ENCODE measurements at regions not wholly inside any gene's neighbourhood (a gene's known extent, or its start where the extent isn't known, plus 50 kb on each side); places are given as distances from the start of the nearest gene placed in this dataset.

DNA sequence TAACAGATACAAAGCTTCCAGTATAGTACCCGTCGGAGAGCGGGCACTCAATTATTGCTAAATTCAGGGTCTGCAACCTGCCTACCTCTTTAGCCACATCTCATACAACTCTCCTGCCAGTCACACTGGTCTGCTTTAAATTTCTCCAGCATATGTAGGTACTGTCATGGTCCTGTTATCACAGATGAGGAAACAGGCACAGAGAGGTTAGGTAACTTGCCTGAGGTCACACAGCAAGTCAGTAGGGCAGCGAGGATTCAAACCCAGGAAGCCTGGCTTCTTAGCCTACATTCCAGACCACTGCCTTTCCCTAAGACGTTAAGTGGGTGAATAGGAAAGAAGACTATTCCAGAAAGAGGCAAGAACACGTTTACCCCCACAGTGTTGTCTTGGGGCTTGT is 186.0 kb upstream of the NFIB start:
- Histone ChIP-seq H4K20me1 (replicated peaks; ENCODE audit: insufficient read depth) (no peaks in the 10 kb centered on the region), H3F3A (replicated peaks; ENCODE audit: low read depth) (no peaks in the 10 kb centered on the region), H2AFZ (no peak overlapping the region), H3K4me3 (no peak overlapping the region), H3K79me2 (replicated peaks; ENCODE audit: insufficient read depth) (no peaks in the 10 kb centered on the region), H3K27ac (ENCODE audit: low read depth) (no peak overlapping the region), H3K4me2 (no peak overlapping the region), H3K36me3 (ENCODE audit: insufficient read depth) (no peaks in the 10 kb centered on the region), H3K9me2 (ENCODE audit: insufficient read depth) (0 out of 2 replicates have a peak, but pooled peaks cover 7% of the 10 kb centered on the region), H3K4me1 (ENCODE audit: insufficient read depth) (peaks cover 6% of the 10 kb centered on the region; the same call in 1 of the 2 replicates), H3K27me3 (ENCODE audit: insufficient read depth) (no peaks in the 10 kb centered on the region)
- DNase-seq (ENCODE audit: low spot score) = no peak
- no peak for TF ChIP-seq EZH2phosphoT487 (IDR thresholded peaks at IDR 0.05; ENCODE audit: unreplicated experiment)
- TF ChIP-seq, protein P1, sequence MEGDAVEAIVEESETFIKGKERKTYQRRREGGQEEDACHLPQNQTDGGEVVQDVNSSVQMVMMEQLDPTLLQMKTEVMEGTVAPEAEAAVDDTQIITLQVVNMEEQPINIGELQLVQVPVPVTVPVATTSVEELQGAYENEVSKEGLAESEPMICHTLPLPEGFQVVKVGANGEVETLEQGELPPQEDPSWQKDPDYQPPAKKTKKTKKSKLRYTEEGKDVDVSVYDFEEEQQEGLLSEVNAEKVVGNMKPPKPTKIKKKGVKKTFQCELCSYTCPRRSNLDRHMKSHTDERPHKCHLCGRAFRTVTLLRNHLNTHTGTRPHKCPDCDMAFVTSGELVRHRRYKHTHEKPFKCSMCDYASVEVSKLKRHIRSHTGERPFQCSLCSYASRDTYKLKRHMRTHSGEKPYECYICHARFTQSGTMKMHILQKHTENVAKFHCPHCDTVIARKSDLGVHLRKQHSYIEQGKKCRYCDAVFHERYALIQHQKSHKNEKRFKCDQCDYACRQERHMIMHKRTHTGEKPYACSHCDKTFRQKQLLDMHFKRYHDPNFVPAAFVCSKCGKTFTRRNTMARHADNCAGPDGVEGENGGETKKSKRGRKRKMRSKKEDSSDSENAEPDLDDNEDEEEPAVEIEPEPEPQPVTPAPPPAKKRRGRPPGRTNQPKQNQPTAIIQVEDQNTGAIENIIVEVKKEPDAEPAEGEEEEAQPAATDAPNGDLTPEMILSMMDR (conservative IDR thresholded peaks at IDR 0.05; ENCODE audit: low read depth in 2 of 2) = no peak
- no peak for TF ChIP-seq ZNF331 (CRISPR knock-in tag; IDR thresholded peaks at IDR 0.05; ENCODE audit: low read depth)
- TF ChIP-seq, protein P2, sequence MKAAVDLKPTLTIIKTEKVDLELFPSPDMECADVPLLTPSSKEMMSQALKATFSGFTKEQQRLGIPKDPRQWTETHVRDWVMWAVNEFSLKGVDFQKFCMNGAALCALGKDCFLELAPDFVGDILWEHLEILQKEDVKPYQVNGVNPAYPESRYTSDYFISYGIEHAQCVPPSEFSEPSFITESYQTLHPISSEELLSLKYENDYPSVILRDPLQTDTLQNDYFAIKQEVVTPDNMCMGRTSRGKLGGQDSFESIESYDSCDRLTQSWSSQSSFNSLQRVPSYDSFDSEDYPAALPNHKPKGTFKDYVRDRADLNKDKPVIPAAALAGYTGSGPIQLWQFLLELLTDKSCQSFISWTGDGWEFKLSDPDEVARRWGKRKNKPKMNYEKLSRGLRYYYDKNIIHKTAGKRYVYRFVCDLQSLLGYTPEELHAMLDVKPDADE (IDR thresholded peaks at IDR 0.05) = no peak
- TF ChIP-seq POLR2AphosphoS5 (IDR thresholded peaks at IDR 0.05; ENCODE audit: low read depth) = no peak
- TF ChIP-seq EZH2 (IDR thresholded peaks at IDR 0.05; ENCODE audit: low read depth, unreplicated experiment) = no peak
- no peak for TF ChIP-seq CREB1 (CRISPR knock-in tag; IDR thresholded peaks at IDR 0.05; ENCODE audit: low read depth)
- TF ChIP-seq, protein P3, sequence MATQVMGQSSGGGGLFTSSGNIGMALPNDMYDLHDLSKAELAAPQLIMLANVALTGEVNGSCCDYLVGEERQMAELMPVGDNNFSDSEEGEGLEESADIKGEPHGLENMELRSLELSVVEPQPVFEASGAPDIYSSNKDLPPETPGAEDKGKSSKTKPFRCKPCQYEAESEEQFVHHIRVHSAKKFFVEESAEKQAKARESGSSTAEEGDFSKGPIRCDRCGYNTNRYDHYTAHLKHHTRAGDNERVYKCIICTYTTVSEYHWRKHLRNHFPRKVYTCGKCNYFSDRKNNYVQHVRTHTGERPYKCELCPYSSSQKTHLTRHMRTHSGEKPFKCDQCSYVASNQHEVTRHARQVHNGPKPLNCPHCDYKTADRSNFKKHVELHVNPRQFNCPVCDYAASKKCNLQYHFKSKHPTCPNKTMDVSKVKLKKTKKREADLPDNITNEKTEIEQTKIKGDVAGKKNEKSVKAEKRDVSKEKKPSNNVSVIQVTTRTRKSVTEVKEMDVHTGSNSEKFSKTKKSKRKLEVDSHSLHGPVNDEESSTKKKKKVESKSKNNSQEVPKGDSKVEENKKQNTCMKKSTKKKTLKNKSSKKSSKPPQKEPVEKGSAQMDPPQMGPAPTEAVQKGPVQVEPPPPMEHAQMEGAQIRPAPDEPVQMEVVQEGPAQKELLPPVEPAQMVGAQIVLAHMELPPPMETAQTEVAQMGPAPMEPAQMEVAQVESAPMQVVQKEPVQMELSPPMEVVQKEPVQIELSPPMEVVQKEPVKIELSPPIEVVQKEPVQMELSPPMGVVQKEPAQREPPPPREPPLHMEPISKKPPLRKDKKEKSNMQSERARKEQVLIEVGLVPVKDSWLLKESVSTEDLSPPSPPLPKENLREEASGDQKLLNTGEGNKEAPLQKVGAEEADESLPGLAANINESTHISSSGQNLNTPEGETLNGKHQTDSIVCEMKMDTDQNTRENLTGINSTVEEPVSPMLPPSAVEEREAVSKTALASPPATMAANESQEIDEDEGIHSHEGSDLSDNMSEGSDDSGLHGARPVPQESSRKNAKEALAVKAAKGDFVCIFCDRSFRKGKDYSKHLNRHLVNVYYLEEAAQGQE (IDR thresholded peaks at IDR 0.05; ENCODE audit: unreplicated experiment) = no peak
- no peak for TF ChIP-seq STAT1 (IDR thresholded peaks at IDR 0.05; ENCODE audit: unreplicated experiment)
- TF ChIP-seq, protein P4, sequence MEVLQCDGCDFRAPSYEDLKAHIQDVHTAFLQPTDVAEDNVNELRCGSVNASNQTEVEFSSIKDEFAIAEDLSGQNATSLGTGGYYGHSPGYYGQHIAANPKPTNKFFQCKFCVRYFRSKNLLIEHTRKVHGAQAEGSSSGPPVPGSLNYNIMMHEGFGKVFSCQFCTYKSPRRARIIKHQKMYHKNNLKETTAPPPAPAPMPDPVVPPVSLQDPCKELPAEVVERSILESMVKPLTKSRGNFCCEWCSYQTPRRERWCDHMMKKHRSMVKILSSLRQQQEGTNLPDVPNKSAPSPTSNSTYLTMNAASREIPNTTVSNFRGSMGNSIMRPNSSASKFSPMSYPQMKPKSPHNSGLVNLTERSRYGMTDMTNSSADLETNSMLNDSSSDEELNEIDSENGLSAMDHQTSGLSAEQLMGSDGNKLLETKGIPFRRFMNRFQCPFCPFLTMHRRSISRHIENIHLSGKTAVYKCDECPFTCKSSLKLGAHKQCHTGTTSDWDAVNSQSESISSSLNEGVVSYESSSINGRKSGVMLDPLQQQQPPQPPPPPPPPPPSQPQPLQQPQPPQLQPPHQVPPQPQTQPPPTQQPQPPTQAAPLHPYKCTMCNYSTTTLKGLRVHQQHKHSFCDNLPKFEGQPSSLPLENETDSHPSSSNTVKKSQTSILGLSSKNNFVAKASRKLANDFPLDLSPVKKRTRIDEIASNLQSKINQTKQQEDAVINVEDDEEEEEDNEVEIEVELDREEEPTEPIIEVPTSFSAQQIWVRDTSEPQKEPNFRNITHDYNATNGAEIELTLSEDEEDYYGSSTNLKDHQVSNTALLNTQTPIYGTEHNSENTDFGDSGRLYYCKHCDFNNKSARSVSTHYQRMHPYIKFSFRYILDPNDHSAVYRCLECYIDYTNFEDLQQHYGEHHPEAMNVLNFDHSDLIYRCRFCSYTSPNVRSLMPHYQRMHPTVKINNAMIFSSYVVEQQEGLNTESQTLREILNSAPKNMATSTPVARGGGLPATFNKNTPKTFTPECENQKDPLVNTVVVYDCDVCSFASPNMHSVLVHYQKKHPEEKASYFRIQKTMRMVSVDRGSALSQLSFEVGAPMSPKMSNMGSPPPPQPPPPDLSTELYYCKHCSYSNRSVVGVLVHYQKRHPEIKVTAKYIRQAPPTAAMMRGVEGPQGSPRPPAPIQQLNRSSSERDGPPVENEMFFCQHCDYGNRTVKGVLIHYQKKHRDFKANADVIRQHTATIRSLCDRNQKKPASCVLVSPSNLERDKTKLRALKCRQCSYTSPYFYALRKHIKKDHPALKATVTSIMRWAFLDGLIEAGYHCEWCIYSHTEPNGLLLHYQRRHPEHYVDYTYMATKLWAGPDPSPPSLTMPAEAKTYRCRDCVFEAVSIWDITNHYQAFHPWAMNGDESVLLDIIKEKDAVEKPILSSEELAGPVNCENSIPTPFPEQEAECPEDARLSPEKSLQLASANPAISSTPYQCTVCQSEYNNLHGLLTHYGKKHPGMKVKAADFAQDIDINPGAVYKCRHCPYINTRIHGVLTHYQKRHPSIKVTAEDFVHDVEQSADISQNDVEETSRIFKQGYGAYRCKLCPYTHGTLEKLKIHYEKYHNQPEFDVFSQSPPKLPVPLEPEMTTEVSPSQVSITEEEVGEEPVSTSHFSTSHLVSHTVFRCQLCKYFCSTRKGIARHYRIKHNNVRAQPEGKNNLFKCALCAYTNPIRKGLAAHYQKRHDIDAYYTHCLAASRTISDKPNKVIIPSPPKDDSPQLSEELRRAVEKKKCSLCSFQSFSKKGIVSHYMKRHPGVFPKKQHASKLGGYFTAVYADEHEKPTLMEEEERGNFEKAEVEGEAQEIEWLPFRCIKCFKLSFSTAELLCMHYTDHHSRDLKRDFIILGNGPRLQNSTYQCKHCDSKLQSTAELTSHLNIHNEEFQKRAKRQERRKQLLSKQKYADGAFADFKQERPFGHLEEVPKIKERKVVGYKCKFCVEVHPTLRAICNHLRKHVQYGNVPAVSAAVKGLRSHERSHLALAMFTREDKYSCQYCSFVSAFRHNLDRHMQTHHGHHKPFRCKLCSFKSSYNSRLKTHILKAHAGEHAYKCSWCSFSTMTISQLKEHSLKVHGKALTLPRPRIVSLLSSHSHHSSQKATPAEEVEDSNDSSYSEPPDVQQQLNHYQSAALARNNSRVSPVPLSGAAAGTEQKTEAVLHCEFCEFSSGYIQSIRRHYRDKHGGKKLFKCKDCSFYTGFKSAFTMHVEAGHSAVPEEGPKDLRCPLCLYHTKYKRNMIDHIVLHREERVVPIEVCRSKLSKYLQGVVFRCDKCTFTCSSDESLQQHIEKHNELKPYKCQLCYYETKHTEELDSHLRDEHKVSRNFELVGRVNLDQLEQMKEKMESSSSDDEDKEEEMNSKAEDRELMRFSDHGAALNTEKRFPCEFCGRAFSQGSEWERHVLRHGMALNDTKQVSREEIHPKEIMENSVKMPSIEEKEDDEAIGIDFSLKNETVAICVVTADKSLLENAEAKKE (CRISPR knock-in tag; IDR thresholded peaks at IDR 0.05) = no peak
- no peak for TF ChIP-seq NANOG (IDR thresholded peaks at IDR 0.05; ENCODE audit: borderline replicate concordance)
- no peak for TF ChIP-seq ZNF114 (CRISPR knock-in tag; IDR thresholded peaks at IDR 0.05)
- no peak for TF ChIP-seq JUNB (IDR thresholded peaks at IDR 0.05; ENCODE audit: unreplicated experiment)
- Mint-ChIP-seq H3K9me3 (no peaks in the 10 kb centered on the region), H3K27me3 (ENCODE audit: insufficient read depth, low read depth, poor library complexity) (no peaks in the 10 kb centered on the region), H3K4me1 (peaks cover 13% of the 10 kb centered on the region), H3K4me3 (no peak overlapping the region), H3K27ac (no peak overlapping the region), H3K36me3 (ENCODE audit: low read depth) (no peaks in the 10 kb centered on the region)
- no peak for ATAC-seq
